Colon (tissue), 2 donors: ENCODE measurements at regions not wholly inside any gene's neighbourhood (a gene's known extent, or its start where the extent isn't known, plus 50 kb on each side); places are given as distances from the start of the nearest gene placed in this dataset.

Experiments
- FAIRE-seq: peaks from 2 replicates; lab custom pipeline; 2012; peaks lifted over from hg19 to GRCh38; lab: Jason Lieb, UNC
- donor health status: control.
- donor health status: control.

GRCh38 chr1:234672349-234673135 is 62.6 kb upstream of the IRF2BP2 start:
- FAIRE-seq, result no peak

GRCh38 chr1:234670967-234671626 is 61.1 kb upstream of the IRF2BP2 start:
- FAIRE-seq, result no peak

- no peak for FAIRE-seq
Observed at GRCh38 chr1:234669499-234669898, 59.5 kb upstream of the IRF2BP2 start.

DNA sequence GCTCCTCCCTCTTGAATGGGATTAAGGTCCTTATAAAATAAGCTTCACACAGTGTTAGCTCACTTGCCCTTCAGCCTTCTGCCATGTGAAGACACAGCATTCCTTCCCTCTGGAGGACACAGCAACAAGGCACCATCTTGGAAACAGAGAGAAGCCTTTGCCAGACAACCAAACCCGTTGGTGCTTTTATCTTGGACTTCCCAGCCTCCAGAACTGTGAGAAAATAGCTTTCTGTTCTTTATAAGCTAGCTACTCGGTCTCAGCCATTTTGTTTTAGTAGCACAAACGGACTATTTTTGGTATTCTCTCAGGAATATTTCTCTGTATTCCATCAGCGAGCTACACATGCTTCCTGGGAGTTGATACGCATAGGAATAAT is 58.6 kb upstream of the IRF2BP2 start:
- FAIRE-seq, result no peak

- no peak for FAIRE-seq
Observed at GRCh38 chr1:234667600-234668576, 57.9 kb upstream of the IRF2BP2 start.

DNA sequence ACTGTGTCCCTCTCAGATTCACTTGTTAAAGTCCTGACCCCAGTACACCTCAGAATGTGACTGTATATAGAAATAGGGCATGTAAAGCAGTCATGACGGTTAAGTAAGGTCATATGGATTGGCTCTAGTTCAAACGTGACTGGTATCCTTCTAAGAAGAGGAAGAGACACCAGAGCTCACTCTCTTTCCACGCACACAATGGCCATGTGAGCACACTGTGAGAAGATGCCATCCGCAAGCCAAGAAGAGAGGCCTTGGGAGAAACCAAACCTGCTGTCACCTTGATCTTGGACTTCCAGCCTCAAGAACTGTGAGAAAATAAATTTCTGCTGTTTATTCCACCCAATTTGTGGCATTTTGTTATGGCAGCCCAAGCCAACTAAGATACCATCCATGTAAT is 56.8 kb upstream of the IRF2BP2 start:
- no peak for FAIRE-seq

DNA sequence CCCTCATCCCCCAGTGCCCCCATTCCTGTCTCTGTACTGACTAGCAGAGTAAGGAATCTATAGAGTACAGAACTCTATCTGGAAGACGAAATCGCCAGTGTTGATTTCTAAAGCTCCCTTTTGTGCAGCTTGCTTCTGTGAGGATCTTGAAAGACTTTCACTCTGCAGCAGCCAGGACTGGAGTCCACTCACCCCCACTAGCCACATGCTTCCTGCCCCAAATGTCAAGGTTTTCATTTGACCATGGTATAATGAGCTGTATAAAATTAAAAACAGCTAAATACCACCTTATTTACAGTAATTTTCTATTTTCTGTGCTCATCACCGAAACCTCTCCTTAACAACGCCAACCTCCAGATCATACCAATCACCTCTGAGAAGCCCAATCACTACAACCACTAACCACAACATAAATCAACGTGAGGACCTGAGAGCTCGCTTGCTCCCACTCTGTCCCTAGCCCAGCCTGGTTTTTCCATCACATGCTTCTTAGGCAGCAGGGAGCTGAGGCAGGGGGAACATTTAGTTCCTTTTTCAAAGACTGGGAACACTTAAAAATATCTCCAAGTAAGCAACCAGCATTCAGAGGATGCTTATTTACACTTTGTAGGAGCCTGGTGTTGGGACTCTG is 56.1 kb upstream of the IRF2BP2 start:
- FAIRE-seq, result no peak

GRCh38 chr1:234662148-234662547 is 52.2 kb upstream of the IRF2BP2 start:
- no peak for FAIRE-seq

DNA sequence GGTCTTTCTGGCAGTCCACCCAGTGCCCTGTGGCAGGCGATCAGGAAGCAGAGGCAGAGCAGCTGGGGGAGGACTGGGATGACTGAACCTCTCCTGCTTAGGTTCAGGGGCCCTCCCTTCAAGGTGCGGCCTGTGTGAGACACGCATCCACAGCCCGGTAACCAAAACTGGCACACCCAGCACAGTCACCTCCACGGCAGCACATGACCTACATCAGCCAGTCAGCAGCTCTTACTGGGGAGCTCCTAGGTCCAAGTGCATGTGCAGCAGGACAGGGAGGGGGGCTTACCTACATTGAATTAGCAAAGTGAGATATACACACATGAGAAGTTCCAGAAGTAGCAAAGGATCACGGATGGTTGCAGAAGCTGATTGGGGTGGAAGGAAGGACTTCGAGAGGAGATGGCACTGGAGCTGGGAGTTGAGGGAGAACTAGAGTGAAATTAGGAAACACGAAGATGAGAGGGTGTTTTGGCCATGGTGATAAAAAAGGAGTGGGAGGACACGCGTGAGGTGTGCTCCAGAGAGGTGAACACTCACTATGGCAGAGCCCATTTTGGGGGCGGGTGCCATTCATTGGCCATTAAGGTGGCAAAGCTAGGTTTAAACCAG is 51.4 kb upstream of the IRF2BP2 start:
- no peak for FAIRE-seq

DNA sequence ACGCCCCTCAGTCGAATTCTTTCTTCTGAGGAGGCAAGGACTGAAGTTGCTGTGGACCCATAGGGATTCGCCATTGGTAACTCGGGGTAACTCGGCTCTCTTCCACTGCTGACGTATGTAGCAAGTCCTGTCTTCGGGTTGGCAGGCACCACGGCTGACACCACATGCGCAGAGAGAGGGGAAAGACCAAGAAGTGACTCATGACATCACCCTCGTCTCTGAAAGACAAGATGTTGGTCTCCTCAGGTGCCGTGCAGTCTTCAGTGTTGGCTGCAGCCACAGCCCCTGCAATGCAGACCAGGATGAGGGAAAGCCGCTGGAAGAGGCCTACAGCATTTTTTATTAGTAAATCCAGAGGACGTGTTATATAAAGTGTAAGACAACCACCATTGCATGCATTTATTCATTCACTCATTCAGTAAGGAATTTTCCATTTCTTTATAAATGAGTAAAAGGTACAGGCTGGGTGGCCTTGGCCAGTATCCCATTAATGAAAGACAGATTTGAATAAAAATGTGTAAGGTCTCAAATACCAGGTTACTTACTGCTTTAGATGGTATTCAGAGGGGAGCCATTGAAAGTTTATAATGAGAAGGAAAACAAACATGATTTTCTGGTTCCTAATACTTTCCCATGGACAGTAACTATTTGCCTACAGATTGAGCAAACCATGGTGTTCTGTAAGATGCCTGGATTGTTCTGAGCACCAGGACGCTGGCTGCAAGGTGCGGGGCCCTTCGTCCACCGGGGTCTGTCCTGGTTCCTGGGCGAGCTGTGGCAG is 50.7 kb upstream of the IRF2BP2 start:
- FAIRE-seq, result no peak
